NCI-H1048 (cell line): ENCODE measurements at regions not wholly inside any gene's neighbourhood (a gene's known extent, or its start where the extent isn't known, plus 50 kb on each side); places are given as distances from the start of the nearest gene placed in this dataset.
"Not testable (repeated sequence)": the region's sequence is repeated elsewhere in the genome, so short reads cannot be mapped to it uniquely, and the experiment has no call there.

ENCODE experiments used
- DNase-seq: peaks from one replicate; lab custom pipeline; 2025; lab: John Stamatoyannopoulos, UW

DNA sequence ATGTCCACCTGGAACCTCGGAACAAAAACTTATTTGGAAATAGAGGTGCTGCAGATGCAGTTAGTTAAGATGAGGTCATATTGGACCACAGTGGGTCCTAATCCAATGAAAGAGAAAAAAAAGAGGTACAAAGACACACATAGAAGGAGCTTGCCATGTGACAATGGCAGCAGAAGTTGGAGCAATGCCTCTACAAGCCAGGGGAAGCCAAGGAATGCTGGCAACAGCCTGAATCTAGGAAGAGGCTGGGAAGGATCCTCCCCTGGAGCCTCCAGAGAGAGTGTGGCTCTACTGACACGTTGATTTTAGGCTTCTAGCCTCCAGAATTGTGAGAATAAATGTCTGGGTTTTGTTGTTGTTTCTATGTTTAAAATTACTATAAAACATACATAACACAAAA, 521.8 kb upstream of the CCDC196 start:
- DNase-seq = no peak

DNA sequence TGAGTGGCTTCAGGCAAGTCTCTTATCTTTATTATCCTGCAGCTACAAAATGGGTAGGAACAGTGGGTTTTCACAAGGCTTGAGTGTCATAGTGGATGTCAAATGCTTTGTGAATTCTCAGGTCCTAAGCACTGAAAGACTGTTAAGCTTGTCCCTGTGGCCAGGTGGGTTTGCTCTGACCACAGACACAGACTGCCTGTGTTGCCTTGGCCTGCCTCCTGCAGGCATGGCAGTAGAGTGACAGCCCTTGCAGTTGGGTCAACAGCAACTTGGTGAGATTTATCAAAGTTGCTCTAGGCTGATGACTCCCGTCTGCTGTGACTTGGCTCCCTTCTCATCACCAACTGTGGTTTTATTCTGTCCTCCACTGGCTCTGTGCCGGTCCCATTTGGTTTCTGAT, 520.0 kb upstream of the CCDC196 start:
- no peak for DNase-seq

- DNase-seq = no peak
Measured at GRCh38 chr14:65972346-65972870, 513.8 kb upstream of the CCDC196 start.

DNA sequence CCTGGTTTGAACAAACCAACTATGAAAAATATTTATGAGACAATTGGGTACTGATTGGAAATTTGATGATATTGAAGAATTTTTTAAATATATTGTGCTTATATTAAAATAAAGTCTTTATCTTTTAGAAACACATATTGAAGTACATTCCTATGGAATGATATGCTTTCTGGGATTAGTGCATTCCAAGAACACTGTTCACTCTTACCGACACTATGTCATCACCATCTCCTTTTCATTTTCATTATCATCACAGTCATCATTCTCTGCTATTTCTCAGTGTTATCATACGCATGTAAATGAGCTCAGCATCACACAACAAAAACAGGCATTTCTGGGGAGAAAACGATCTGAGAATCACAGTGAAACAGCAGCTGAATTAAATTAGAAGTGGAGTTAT, 513.3 kb upstream of the CCDC196 start:
- no peak for DNase-seq

DNA sequence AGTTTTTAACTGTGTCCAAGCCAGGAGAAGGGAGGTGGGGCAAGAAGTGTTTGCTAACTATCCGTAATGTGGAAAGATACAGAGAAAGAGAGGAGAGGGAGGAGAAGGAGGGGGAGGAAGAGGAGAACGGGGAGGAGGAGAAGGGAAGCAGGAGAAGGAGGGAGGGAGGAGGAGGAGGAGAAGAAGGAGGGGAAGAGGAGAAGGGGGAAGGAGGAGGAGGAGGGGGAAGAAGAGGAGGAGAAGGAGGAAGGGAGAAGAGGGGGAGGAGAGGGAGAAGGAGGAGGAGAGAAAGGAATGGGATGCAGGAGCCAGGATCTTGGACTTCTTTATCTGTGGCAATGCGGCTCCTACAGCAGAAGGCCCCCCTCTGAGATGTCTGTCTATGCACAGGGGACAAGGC, 510.3 kb upstream of the CCDC196 start:
- no peak for DNase-seq

DNA sequence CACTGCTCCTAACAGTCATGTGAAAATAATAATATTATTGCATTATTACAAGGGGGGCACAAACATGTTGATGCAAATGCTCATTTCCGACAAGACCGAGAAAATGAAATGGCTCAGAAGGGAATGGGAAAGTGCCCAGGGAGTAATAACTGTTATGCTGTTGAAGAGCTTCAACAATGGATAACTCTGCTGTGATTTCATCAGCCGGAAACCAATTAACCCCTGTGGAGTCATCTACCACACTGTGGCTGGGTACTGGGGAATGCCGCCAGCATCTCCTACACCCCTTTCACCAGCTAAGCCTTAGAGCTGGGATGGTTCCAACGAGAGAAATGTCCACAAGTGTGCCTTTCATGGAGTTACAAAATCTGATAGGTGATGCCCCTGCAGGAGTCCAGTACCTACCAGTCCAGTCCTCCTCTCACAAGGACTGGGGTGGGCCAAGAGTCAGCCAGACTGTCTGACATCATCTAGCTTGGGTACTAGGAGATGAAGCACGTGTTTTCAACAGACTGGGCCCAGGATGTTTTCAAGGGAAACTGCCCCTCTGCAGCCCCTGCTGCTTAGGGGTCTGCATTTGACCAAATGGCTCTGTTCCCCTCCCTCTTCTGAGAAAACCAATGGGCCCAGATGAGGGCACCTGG, 509.3 kb upstream of the CCDC196 start:
- no peak for DNase-seq

GRCh38 chr14:65981192-65981843, 504.9 kb upstream of the CCDC196 start:
- DNase-seq = no peak

DNA sequence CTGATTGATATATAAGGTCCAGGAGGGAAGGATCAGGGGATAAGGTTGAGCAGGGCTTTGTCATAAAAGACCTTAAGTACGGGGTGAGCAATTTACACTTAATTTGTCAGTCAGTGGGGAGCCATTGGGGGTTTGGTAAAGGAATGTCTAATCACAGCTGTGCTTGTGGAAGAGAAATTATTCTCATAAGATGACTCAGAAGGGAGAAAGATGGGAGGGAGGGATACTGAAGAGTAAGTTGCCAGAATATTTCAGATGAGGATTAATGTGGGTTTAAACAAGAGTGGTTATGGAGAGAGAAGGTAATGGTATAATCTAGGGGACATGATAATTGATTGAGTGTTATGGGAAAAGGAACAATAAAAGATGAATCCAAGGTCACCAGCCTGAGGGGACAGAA, 500.1 kb upstream of the CCDC196 start:
- DNase-seq = no peak

- DNase-seq = no peak
Measured at GRCh38 chr14:65989981-65990380, 496.2 kb upstream of the CCDC196 start.

GRCh38 chr14:65991104-65991503, 495.1 kb upstream of the CCDC196 start:
- DNase-seq = no peak

DNA sequence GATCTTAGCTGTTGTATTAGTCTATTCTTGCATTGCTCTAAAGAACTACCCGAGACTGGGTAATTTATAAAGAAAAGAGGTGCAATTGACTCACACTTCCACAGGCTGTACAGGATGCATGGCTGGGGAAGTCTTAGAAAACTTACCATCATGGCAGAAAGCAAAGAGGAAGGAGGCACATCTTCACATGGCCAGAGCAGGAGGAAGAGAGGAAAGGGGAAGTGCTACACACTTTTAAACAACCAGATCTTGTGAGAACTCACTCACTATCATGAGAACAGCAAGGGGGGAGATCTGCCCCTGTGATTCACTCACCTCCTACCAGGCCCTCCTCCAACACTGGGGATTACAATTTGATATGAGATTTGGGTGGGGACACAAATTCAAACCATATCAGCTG, 494.2 kb upstream of the CCDC196 start:
- DNase-seq = not testable (repeated sequence)

DNA sequence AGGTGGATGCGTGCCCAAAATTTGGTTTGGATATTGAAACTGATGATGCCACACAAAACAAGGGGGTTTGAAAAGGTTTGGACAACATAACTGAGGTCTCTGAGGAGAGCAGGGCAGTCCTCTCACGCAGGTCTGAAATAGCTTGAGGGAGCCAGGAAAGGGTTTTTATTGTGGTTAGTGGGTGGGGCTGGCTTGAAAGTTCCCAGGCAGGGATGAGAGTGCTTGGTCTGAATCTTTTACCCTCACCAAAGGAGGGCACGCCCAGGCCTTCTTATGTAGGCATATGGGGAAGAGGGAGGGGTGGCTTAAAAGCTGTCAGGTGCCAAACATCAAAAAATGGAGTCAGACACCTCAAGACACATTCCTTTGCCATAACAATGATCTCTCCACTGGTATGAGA, 493.1 kb upstream of the CCDC196 start:
- no peak for DNase-seq

- no peak for DNase-seq
Measured at GRCh38 chr14:65993996-65994395, 492.2 kb upstream of the CCDC196 start.

- DNase-seq = no peak
Measured at GRCh38 chr14:65997347-65997746, 488.8 kb upstream of the CCDC196 start.

- no peak for DNase-seq
Measured at GRCh38 chr14:65999865-66000264, 486.3 kb upstream of the CCDC196 start.

GRCh38 chr14:66000766-66001165, 485.4 kb upstream of the CCDC196 start:
- DNase-seq = no peak

- DNase-seq = no peak
Measured at GRCh38 chr14:66001356-66001755, 484.8 kb upstream of the CCDC196 start.

GRCh38 chr14:66003082-66003730, 483.0 kb upstream of the CCDC196 start:
- no peak for DNase-seq

GRCh38 chr14:66005900-66006434, 480.2 kb upstream of the CCDC196 start:
- DNase-seq = no peak

DNA sequence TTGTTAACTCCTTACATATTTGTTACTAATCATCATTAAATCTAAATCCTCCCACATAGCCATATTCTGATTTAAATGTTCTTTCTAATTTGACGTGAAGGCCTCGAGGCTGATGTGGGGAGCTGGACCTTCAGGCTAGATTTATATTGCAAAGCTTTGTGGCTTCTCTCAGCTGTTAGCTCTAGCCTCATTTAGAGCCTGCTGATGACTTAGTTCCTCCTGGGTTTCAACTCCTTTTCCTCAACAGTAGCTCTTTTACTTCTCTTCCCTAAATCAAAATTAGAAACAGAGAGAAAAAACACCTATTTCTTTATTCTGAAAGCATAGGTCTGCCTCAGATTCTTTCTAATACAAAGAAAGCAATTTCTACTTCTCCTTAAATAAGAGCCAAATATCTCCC, 477.5 kb upstream of the CCDC196 start:
- DNase-seq = no peak

GRCh38 chr14:66009089-66009488, 477.1 kb upstream of the CCDC196 start:
- no peak for DNase-seq

DNA sequence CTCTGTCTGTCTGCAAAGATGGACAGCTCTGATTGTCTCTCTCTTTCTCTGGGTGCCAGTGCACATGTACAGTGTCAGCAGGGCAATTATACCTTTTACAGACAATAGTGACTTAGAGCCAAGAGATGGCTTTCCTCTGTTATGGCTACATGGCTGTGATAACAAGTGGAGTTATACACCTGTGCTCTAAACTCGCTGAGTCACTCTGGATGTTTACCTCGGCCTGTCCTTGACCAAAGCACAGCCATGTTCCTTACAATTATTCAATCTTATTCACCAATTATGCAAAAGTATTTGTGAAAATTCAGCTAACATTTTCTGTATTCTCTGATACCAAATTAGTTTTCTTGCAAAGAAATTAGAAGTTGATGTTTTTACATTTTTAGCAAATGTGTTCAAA, 475.5 kb upstream of the CCDC196 start:
- DNase-seq = no peak

GRCh38 chr14:66011855-66012254, 474.3 kb upstream of the CCDC196 start:
- DNase-seq = no peak
